Parathyroid adenoma (tissue), 2 donors: ENCODE measurements at regions not wholly inside any gene's neighbourhood (a gene's known extent, or its start where the extent isn't known, plus 50 kb on each side); places are given as distances from the start of the nearest gene placed in this dataset.

Source experiments
- H2AFZ ChIP-seq: fragments of 300-600 bp; sonication (generic); one replicate; pipeline ENCODE4 v1.7.0; 2017; ENCODE audit warnings: antibody characterized with exemption, mild to moderate bottlenecking
- H3K27ac ChIP-seq: fragments of 300-600 bp; sonication (generic); one replicate; pipeline ENCODE4 v1.7.0; 2017
- H3K27me3 ChIP-seq: fragments of 300-600 bp; sonication (generic); one replicate; pipeline ENCODE4 v1.7.0; 2017; ENCODE audit warnings: low read length; ENCODE audit not compliant: control insufficient read depth, insufficient read depth
- H3K36me3 ChIP-seq: fragments of 300-600 bp; sonication (generic); one replicate; pipeline ENCODE4 v1.7.0; 2017; ENCODE audit warnings: low read length; ENCODE audit not compliant: control insufficient read depth, insufficient read depth
- H3K4me1 ChIP-seq: fragments of 300-600 bp; sonication (generic); one replicate; pipeline ENCODE4 v1.7.0; 2017; ENCODE audit warnings: control low read depth
- H3K4me2 ChIP-seq: fragments of 300-600 bp; sonication (generic); one replicate; pipeline ENCODE4 v1.7.0; 2017; ENCODE audit warnings: low read length
- H3K4me3 ChIP-seq: fragments of 300-600 bp; sonication (generic); one replicate; pipeline ENCODE4 v1.7.0; 2017; ENCODE audit warnings: low read depth, low read length
- H3K79me2 ChIP-seq: fragments of 300-600 bp; sonication (generic); one replicate; pipeline ENCODE4 v1.7.0; 2017; ENCODE audit warnings: control low read depth
- H3K9ac ChIP-seq: fragments of 300-600 bp; sonication (generic); one replicate; pipeline ENCODE4 v1.7.0; 2017; ENCODE audit warnings: mild to moderate bottlenecking
- H3K9me3 ChIP-seq: fragments of 300-600 bp; sonication (generic); one replicate; pipeline ENCODE4 v1.7.0; 2017; ENCODE audit warnings: low read length; ENCODE audit not compliant: control insufficient read depth
- CTCF ChIP-seq: fragments of 300-600 bp; sonication (generic); IDR thresholded peaks from one replicate; pipeline ENCODE4 v1.7.0; 2017; ENCODE audit warnings: antibody characterized with exemption, mild to moderate bottlenecking
- donor health status: primary hyperparathyroidism.

GRCh38 chr7:46352004-46352954, 431.2 kb upstream of the IGFBP3 start:
- H3K9me3 ChIP-seq, result no peaks in the 10 kb centered on the region
- H2AFZ ChIP-seq, result no peak overlapping the region
- H3K36me3 ChIP-seq, result no peaks in the 10 kb centered on the region

GRCh38 chr7:46349490-46349889, 428.4 kb upstream of the IGFBP3 start:
- no peaks in the 10 kb centered on the region for H3K9me3 ChIP-seq
- no peak overlapping the region for H2AFZ ChIP-seq
- no peaks in the 10 kb centered on the region for H3K27me3 ChIP-seq
- H3K9ac ChIP-seq, result no peak overlapping the region
- no peak overlapping the region for H3K4me2 ChIP-seq
- no peaks in the 10 kb centered on the region for H3K36me3 ChIP-seq
- no peak for TF ChIP-seq CTCF
- no peak overlapping the region for H3K4me3 ChIP-seq
- H3K27ac ChIP-seq, result no peak overlapping the region
- H3K4me1 ChIP-seq, result no peaks in the 10 kb centered on the region
- no peaks in the 10 kb centered on the region for H3K79me2 ChIP-seq

More at GRCh38 chr7:46352004-46352954, 431.2 kb upstream of the IGFBP3 start:
- Histone ChIP-seq H3K9ac (no peak overlapping the region), H3K79me2 (no peaks in the 10 kb centered on the region), H3K4me3 (no peak overlapping the region), H3K27ac (no peak overlapping the region), H3K27me3 (no peaks in the 10 kb centered on the region), H3K4me1 (no peaks in the 10 kb centered on the region), H3K4me2 (no peak overlapping the region)
- peak; percentile 52 for TF ChIP-seq CTCF

- H3K36me3 ChIP-seq, result no peaks in the 10 kb centered on the region
- H3K27me3 ChIP-seq, result no peaks in the 10 kb centered on the region
- no peak overlapping the region for H2AFZ ChIP-seq
- no peaks in the 10 kb centered on the region for H3K79me2 ChIP-seq
- no peak overlapping the region for H3K4me2 ChIP-seq
- H3K4me3 ChIP-seq, result no peak overlapping the region
- H3K27ac ChIP-seq, result no peak overlapping the region
- no peaks in the 10 kb centered on the region for H3K9me3 ChIP-seq
- no peak overlapping the region for H3K9ac ChIP-seq
- TF ChIP-seq CTCF, result no peak
- no peaks in the 10 kb centered on the region for H3K4me1 ChIP-seq
Measured at GRCh38 chr7:46344533-46344932, 423.5 kb upstream of the IGFBP3 start.

GRCh38 chr7:46343802-46344201, 422.7 kb upstream of the IGFBP3 start:
- H3K9ac ChIP-seq, result no peak overlapping the region
- no peak for TF ChIP-seq CTCF
- no peak overlapping the region for H3K27ac ChIP-seq
- no peaks in the 10 kb centered on the region for H3K4me1 ChIP-seq
- H3K4me3 ChIP-seq, result no peak overlapping the region
- no peaks in the 10 kb centered on the region for H3K79me2 ChIP-seq
- no peaks in the 10 kb centered on the region for H3K36me3 ChIP-seq
- no peak overlapping the region for H2AFZ ChIP-seq
- H3K9me3 ChIP-seq, result no peaks in the 10 kb centered on the region
- H3K27me3 ChIP-seq, result no peaks in the 10 kb centered on the region
- H3K4me2 ChIP-seq, result no peak overlapping the region

- Histone ChIP-seq H3K4me1 (no peaks in the 10 kb centered on the region), H3K4me3 (no peak overlapping the region), H3K4me2 (no peak overlapping the region), H3K27me3 (no peaks in the 10 kb centered on the region), H3K79me2 (no peaks in the 10 kb centered on the region), H3K9me3 (no peaks in the 10 kb centered on the region), H3K9ac (no peak overlapping the region), H3K27ac (no peak overlapping the region), H3K36me3 (no peaks in the 10 kb centered on the region), H2AFZ (no peak overlapping the region)
- TF ChIP-seq CTCF, result no peak
Measured at GRCh38 chr7:46322937-46323336, 401.9 kb upstream of the IGFBP3 start.
